Ascending aorta (tissue), 2 donors: ENCODE measurements at regions not wholly inside any gene's neighbourhood (a gene's known extent, or its start where the extent isn't known, plus 50 kb on each side); places are given as distances from the start of the nearest gene placed in this dataset.

Experiments
- DNase-seq, 2 donors: peaks; one replicate each; pipeline ENCODE4 v3.0.0-alpha.2; 2019; ENCODE audit warnings: low spot score in 2 of 2
- H3K27ac ChIP-seq, 2 donors: fragments of 200-600 bp; sonication (generic); one replicate each; pipeline ENCODE4 v1.5.1; 2016 to 2017; ENCODE audit warnings: mild to moderate bottlenecking in 1 of 2
- H3K27me3 ChIP-seq: fragments of 200-600 bp; sonication (generic); one replicate; pipeline ENCODE4 v1.5.1; 2017
- H3K36me3 ChIP-seq, 2 donors: fragments of 200-600 bp; sonication (generic); one replicate each; pipeline ENCODE4 v1.5.1; 2016
- H3K4me1 ChIP-seq, 2 donors: fragments of 200-600 bp; sonication (generic); one replicate each; pipeline ENCODE4 v1.5.1; 2016 to 2017; ENCODE audit warnings: mild to moderate bottlenecking in 1 of 2
- H3K4me3 ChIP-seq, 2 donors: fragments of 200-600 bp; sonication (generic); one replicate each; pipeline ENCODE4 v1.5.1; 2016 to 2017; ENCODE audit warnings: mild to moderate bottlenecking in 1 of 2
- H3K9me3 ChIP-seq, 2 donors: fragments of 200-600 bp; sonication (generic); one replicate each; pipeline ENCODE4 v1.5.1; 2016
- intact Hi-C: fragments of 100-400 bp; cut with DNase I; formaldehyde crosslinking; loops from one replicate; pipeline ENCODE4 v1.15.1; 2023
- TF ChIP-seq, protein P1 (sequence below), 3 experiments: fragments of 200-600 bp in 2 of 3; fragments of 450-650 bp in 1 of 3; sonication (generic) in 2 of 3; IDR thresholded peaks; one replicate each; pipeline ENCODE4 v1.5.1; 2016 to 2019; ENCODE audit warnings: antibody characterized with exemption in 3 of 3, mild to moderate bottlenecking in 1 of 3, moderate library complexity in 1 of 3

DNA sequence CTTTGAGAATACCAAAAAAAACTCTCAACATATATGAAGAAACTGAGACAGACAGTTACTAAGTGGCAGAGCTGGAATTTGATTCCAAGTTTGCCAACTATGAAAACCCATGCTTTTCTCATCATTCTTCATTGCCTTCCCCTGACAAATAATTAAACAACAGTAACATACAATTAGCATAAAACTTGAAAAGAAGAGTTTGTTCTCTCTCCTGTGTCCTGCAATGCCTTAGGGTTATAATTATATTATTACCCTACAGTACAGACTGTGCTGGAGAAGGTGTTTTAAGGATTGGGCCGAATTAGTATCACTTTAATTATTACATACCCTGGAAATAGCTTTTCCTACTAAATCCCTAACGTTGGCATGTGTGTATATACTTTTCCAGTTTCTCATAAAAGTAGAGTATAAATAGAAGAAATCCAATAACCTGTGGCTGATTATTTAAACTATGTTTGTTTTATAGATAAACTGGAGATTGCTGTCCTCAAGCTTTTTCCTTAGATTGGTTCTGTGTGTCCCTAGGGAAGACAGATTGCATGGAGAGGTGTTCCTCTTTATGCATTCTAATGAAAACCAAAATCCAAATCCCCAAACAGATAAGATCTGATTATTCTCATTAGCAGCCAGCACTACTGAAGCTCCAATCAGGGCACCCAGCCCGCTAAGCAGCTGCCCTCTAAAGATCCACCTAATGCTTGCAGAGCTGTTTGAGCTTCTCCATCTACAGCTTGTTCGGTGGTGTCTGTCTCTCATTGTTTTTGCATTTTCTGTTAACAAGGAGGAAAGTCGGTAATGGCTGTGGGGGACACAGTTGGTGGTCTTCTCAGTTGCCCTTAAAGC is 156.3 kb downstream of the TM2D1 start:
- no peak for DNase-seq
- no peaks in the 10 kb centered on the region for H3K36me3 ChIP-seq

DNA sequence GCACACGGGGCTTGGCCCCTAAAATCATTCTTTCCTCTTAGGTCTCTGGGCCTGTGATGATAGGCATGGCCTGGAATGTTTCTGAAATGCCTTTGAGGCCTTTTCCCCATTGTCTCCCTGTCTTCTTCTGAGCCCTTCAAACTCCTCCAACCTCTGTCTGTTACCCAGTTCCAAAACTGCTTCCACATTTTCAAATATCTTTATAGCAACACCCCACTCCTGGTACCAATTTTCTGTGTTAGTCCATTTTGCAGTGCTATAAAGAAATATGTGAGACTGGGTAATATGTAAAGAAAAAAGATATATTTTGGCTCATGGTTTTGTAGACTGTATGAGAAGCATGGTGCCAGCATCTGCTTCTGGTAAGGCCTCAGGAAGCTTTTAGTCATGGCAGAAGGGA is 158.8 kb downstream of the TM2D1 start:
- Histone ChIP-seq H3K4me3 (no peak overlapping the region), H3K9me3 (peaks cover 15 to 25% of the 10 kb centered on the region in 2 donors), H3K27me3 (no peaks in the 10 kb centered on the region), H3K27ac (no peak overlapping the region), H3K36me3 (no peaks in the 10 kb centered on the region), H3K4me1 (no peaks in the 10 kb centered on the region)
- TF ChIP-seq, protein P1, sequence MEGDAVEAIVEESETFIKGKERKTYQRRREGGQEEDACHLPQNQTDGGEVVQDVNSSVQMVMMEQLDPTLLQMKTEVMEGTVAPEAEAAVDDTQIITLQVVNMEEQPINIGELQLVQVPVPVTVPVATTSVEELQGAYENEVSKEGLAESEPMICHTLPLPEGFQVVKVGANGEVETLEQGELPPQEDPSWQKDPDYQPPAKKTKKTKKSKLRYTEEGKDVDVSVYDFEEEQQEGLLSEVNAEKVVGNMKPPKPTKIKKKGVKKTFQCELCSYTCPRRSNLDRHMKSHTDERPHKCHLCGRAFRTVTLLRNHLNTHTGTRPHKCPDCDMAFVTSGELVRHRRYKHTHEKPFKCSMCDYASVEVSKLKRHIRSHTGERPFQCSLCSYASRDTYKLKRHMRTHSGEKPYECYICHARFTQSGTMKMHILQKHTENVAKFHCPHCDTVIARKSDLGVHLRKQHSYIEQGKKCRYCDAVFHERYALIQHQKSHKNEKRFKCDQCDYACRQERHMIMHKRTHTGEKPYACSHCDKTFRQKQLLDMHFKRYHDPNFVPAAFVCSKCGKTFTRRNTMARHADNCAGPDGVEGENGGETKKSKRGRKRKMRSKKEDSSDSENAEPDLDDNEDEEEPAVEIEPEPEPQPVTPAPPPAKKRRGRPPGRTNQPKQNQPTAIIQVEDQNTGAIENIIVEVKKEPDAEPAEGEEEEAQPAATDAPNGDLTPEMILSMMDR (IDR thresholded peaks at IDR 0.05) = no peak
- DNase-seq = no peak
- intact Hi-C loops = no loop called here

More for the DNA sequence above, 156.3 kb downstream of the TM2D1 start:
- TF ChIP-seq, protein P1 (IDR thresholded peaks at IDR 0.05) = no peak
- Histone ChIP-seq H3K27ac (no peak overlapping the region), H3K27me3 (no peaks in the 10 kb centered on the region), H3K9me3 (peaks cover 15 to 25% of the 10 kb centered on the region in 2 donors), H3K4me1 (no peaks in the 10 kb centered on the region), H3K4me3 (no peak overlapping the region)
- intact Hi-C loops = no loop called here

DNA sequence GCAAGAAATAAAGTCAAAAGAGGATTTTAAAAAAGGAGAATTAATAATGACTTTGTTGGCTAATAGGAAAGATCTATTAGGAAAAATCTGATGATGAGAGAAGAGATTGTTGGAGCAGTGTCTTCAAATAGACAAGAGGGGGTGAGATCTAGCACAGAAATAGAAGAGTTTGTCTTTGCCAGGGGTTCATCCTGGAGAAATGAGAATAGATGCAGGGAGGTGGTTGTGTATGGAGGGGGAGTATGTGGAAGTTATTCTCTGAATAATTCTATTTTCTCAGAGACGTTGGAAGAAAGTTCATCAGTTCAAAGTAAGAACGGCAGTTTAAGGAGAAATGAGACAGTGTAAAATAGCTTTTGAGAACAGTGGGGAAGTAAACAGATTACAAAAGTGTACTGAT is 161.3 kb downstream of the TM2D1 start:
- Histone ChIP-seq H3K4me3 (no peak overlapping the region), H3K4me1 (no peaks in the 10 kb centered on the region), H3K27ac (no peak overlapping the region), H3K9me3 (peaks cover 15 to 25% of the 10 kb centered on the region in 2 donors), H3K27me3 (no peaks in the 10 kb centered on the region), H3K36me3 (no peaks in the 10 kb centered on the region)
- no peak for DNase-seq
- TF ChIP-seq, protein P1 (IDR thresholded peaks at IDR 0.05) = no peak
- intact Hi-C loops = no loop called here

DNA sequence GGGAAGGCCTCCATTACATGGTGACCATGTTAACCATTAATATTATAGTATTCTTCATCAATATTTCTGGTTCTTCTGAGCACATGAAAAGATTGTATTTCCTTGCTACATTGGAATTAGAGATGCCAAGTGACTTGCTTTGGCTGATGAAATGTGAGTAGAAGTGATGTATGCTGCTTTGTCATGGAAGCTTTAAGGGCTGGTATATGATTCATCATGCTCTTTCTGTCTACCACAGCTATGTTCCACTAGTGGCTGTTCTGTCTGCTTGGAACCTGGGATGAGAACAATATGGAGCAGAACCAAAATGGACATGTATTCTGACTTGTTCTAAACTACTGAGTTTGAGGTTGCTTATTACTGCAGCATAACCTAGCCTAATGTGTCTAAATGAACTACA is 163.3 kb downstream of the TM2D1 start:
- Histone ChIP-seq H3K4me1 (no peaks in the 10 kb centered on the region), H3K4me3 (no peak overlapping the region), H3K9me3 (peaks cover 10 to 17% of the 10 kb centered on the region in 2 donors), H3K36me3 (no peaks in the 10 kb centered on the region), H3K27me3 (no peaks in the 10 kb centered on the region), H3K27ac (no peak overlapping the region)
- no peak for DNase-seq
- TF ChIP-seq, protein P1 (IDR thresholded peaks at IDR 0.05) = no peak
- intact Hi-C loops = no loop called here

DNA sequence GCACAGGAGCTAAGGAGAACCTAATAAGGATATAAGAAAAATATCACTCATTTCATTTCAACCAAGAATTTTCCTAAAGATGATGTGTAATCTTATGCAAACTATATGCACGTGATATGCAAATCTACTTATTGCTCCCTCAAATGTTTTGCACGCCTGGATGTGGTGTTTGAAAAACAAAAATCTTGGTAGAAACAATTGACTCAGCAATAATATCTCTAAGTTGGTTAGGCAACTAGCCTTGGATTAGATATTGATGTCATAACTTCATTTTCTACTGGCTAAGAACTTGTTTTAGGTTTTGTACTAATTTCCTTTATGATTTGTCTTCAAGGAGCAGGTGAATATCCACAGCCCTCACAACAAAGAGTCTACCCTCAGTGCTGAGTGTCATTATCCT is 164.6 kb downstream of the TM2D1 start:
- no peak for DNase-seq
- no peak overlapping the region for H3K27ac ChIP-seq
- no peaks in the 10 kb centered on the region for H3K36me3 ChIP-seq
- no peaks in the 10 kb centered on the region for H3K4me1 ChIP-seq
- intact Hi-C loops = no loop called here
- no peak overlapping the region for H3K4me3 ChIP-seq
- no peaks in the 10 kb centered on the region for H3K27me3 ChIP-seq
- H3K9me3 ChIP-seq = peaks cover 0 to 5% of the 10 kb centered on the region in 2 donors
- TF ChIP-seq, protein P1 (IDR thresholded peaks at IDR 0.05) = no peak
